ENCODE measurements at regions not wholly inside any gene's neighbourhood (a gene's known extent, or its start where the extent isn't known, plus 50 kb on each side); places are given as distances from the start of the nearest gene placed in this dataset.
A peak's percentile ranks its signal among the peaks of the same experiment; 100 is the strongest.

DNA sequence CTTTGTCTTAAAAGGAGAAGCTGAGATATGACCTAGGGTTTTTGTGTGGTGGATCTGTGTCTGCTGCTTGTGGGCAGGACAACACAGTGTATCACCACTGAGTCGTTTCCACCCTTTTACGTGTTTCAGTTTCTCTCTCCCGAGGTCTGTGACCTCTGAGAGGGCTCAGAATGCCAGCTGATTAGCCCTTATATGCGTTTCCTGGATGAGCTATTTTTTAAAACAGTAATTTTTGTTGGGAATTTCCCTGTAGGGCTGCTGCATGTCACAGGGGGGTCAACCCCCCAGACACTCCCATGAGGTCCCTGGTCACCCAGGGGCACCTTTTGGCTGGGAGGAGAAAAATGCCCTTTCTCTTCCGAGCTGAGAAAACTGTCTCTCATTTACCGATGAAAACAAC is 170.4 kb upstream of the CASK start:
- H3K4me1 ChIP-seq (ENCODE audit: insufficient read depth, low read length), result peaks cover 3% of the 10 kb centered on the region
- peaks cover 7% of the 10 kb centered on the region for H3K4me1 Mint-ChIP-seq (ENCODE audit: low read depth)
- no peaks in the 10 kb centered on the region for H3K9me3 Mint-ChIP-seq
- intact Hi-C loops (cut with DNase I, micrococcal nuclease), result no loop called here
- H3K4me3 ChIP-seq (ENCODE audit: low read length), result no peak overlapping the region
- no peaks in the 10 kb centered on the region for H3K36me3 Mint-ChIP-seq (ENCODE audit: low read depth)
- CTCF ChIA-PET, result interaction anchor here (1.8 kb wide), 1 partner anchor 10 kb away, joined by 4 read pairs; no protein-coding TSS in a partner anchor
- ATAC-seq (ENCODE audit: poor library complexity), result no peak
- DNase-seq, result peak in 2 of 14 experiments; percentile 12 to 42
- TF ChIP-seq, protein P1, sequence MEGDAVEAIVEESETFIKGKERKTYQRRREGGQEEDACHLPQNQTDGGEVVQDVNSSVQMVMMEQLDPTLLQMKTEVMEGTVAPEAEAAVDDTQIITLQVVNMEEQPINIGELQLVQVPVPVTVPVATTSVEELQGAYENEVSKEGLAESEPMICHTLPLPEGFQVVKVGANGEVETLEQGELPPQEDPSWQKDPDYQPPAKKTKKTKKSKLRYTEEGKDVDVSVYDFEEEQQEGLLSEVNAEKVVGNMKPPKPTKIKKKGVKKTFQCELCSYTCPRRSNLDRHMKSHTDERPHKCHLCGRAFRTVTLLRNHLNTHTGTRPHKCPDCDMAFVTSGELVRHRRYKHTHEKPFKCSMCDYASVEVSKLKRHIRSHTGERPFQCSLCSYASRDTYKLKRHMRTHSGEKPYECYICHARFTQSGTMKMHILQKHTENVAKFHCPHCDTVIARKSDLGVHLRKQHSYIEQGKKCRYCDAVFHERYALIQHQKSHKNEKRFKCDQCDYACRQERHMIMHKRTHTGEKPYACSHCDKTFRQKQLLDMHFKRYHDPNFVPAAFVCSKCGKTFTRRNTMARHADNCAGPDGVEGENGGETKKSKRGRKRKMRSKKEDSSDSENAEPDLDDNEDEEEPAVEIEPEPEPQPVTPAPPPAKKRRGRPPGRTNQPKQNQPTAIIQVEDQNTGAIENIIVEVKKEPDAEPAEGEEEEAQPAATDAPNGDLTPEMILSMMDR (IDR thresholded peaks at IDR 0.05), result no peak
- no peaks in the 10 kb centered on the region for H3K27me3 Mint-ChIP-seq
- H3K9me3 ChIP-seq (ENCODE audit: control insufficient read depth in 1 of 2, insufficient read depth in 1 of 2, low read length in 2 of 2), result no peaks in the 10 kb centered on the region
- POLR2A ChIA-PET, result interaction anchor here (0.6 kb wide), 1 partner anchor 617 kb away, joined by 3 read pairs; no protein-coding TSS in a partner anchor
- H3K27ac ChIP-seq (ENCODE audit: low read depth in 1 of 2, low read length in 2 of 2), result no peak overlapping the region
- H3K27ac Mint-ChIP-seq, result no peak overlapping the region
- H3K4me3 Mint-ChIP-seq, result no peak overlapping the region
- H3K36me3 ChIP-seq (ENCODE audit: insufficient read depth, low read length), result no peaks in the 10 kb centered on the region
- H3K27me3 ChIP-seq (ENCODE audit: control insufficient read depth in 1 of 2, insufficient read depth in 2 of 2, low read length in 2 of 2), result no peaks in the 10 kb centered on the region

DNA sequence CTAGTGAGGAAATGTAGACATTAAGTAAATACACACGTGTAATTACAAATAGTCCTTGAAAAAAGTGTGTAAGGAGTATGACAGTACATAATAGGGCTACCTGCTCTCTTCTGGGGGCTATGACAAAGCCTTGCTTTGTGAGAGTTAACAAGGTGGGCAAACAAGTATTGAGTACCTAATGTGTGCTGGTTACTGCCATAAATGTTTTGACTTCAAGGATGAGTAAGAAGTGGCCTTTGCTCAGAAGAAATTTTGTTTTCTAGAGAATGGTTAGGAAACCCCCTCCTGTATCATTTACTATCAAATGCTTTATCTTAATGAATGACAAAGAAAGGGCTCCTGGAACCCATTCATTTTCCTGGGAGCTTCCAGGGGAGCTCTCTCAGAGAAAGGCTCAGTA is 167.0 kb upstream of the CASK start:
- peaks cover 3% of the 10 kb centered on the region for H3K4me1 ChIP-seq (ENCODE audit: insufficient read depth, low read length)
- no peaks in the 10 kb centered on the region for H3K27me3 ChIP-seq (ENCODE audit: control insufficient read depth in 1 of 2, insufficient read depth in 2 of 2, low read length in 2 of 2)
- CTCF ChIA-PET, result interaction anchor here (2.1 kb wide), 1 partner anchor 7 kb away, joined by 4 read pairs; no protein-coding TSS in a partner anchor
- TF ChIP-seq, protein P1 (IDR thresholded peaks at IDR 0.05), result no peak
- no peak for ATAC-seq (ENCODE audit: poor library complexity)
- H3K36me3 ChIP-seq (ENCODE audit: insufficient read depth, low read length), result no peaks in the 10 kb centered on the region
- H3K9me3 ChIP-seq (ENCODE audit: control insufficient read depth in 1 of 2, insufficient read depth in 1 of 2, low read length in 2 of 2), result no peaks in the 10 kb centered on the region
- no peaks in the 10 kb centered on the region for H3K36me3 Mint-ChIP-seq (ENCODE audit: low read depth)
- no peak overlapping the region for H3K4me3 Mint-ChIP-seq
- H3K4me3 ChIP-seq (ENCODE audit: low read length), result no peak overlapping the region
- H3K4me1 Mint-ChIP-seq (ENCODE audit: low read depth), result peaks cover 7% of the 10 kb centered on the region
- DNase-seq, result no peak
- no peaks in the 10 kb centered on the region for H3K27me3 Mint-ChIP-seq
- H3K27ac ChIP-seq (ENCODE audit: low read depth in 1 of 2, low read length in 2 of 2), result no peak overlapping the region
- POLR2A ChIA-PET, result no interaction called here
- H3K9me3 Mint-ChIP-seq, result no peaks in the 10 kb centered on the region
- intact Hi-C loops (cut with DNase I, micrococcal nuclease), result no loop called here
- no peak overlapping the region for H3K27ac Mint-ChIP-seq

DNA sequence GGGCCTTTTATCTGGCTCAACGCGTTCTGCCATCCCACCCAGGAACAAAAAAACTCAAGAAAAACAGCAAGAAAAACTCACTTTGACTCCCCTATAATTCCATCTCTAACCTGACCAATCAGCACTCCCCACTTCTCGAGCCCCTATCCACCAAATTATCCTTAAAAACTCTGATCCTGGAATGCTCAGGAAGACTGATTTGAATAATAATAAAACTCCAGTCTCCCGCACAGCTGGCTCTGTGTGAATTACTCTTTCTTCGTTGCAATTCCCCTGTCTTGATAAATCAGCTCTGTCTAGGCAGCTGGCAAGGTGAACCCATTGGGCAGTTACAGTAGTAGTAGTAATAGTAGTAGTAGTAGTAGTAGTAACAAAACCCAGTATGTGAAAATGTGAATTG is 165.7 kb upstream of the CASK start:
- peaks cover 3% of the 10 kb centered on the region for H3K4me1 Mint-ChIP-seq (ENCODE audit: low read depth)
- POLR2A ChIA-PET, result no interaction called here
- no peaks in the 10 kb centered on the region for H3K9me3 ChIP-seq (ENCODE audit: control insufficient read depth in 1 of 2, insufficient read depth in 1 of 2, low read length in 2 of 2)

More for the DNA sequence above, 165.7 kb upstream of the CASK start:
- no peaks in the 10 kb centered on the region for H3K27me3 Mint-ChIP-seq
- CTCF ChIA-PET, result interaction anchor here (2.1 kb wide), 1 partner anchor 9 kb away, joined by 4 read pairs; no protein-coding TSS in a partner anchor
- DNase-seq (no peak), ATAC-seq (ENCODE audit: poor library complexity) (no peak)
- H3K27ac Mint-ChIP-seq, result no peak overlapping the region
- Histone ChIP-seq H3K27ac (ENCODE audit: low read depth in 1 of 2, low read length in 2 of 2) (no peak overlapping the region), H3K27me3 (ENCODE audit: control insufficient read depth in 1 of 2, insufficient read depth in 2 of 2, low read length in 2 of 2) (no peaks in the 10 kb centered on the region), H3K4me1 (ENCODE audit: insufficient read depth, low read length) (peaks cover 3% of the 10 kb centered on the region), H3K4me3 (ENCODE audit: low read length) (no peak overlapping the region), H3K36me3 (ENCODE audit: insufficient read depth, low read length) (no peaks in the 10 kb centered on the region)
- no peak overlapping the region for H3K4me3 Mint-ChIP-seq
- TF ChIP-seq, protein P1 (IDR thresholded peaks at IDR 0.05), result no peak
- H3K36me3 Mint-ChIP-seq (ENCODE audit: low read depth), result no peaks in the 10 kb centered on the region
- intact Hi-C loops (cut with DNase I, micrococcal nuclease), result no loop called here
- H3K9me3 Mint-ChIP-seq, result no peaks in the 10 kb centered on the region

All from CD4-positive, alpha-beta T cell (primary cell).